Right renal pelvis (tissue), 4 donors: ENCODE measurements at regions not wholly inside any gene's neighbourhood (a gene's known extent, or its start where the extent isn't known, plus 50 kb on each side); places are given as distances from the start of the nearest gene placed in this dataset.
"Not testable (repeated sequence)": the region's sequence is repeated elsewhere in the genome, so short reads cannot be mapped to it uniquely, and the experiment has no call there.

Source experiments
- DNase-seq, 4 donors: peaks; one replicate each; pipeline ENCODE4 v3.0.0-alpha.2; 2013; ENCODE audit warnings: low read depth in 4 of 4, low spot score in 3 of 4, missing footprints in 1 of 4

GRCh38 chr6:169406804-169407203, 153.2 kb upstream of the THBS2 start:
- DNase-seq, result no peak

- no peak for DNase-seq
Observed at GRCh38 chr6:169406034-169406433, 152.4 kb upstream of the THBS2 start.

GRCh38 chr6:169404828-169405227, 151.2 kb upstream of the THBS2 start:
- DNase-seq, result no peak

GRCh38 chr6:169398342-169399105, 144.9 kb upstream of the THBS2 start:
- DNase-seq, result no peak

GRCh38 chr6:169397684-169398083, 144.0 kb upstream of the THBS2 start:
- DNase-seq, result no peak

GRCh38 chr6:169396554-169397163, 143.0 kb upstream of the THBS2 start:
- DNase-seq, result no peak

- not testable (repeated sequence) for DNase-seq
Observed at GRCh38 chr6:169396009-169396539, 142.4 kb upstream of the THBS2 start.

GRCh38 chr6:169395080-169395805, 141.6 kb upstream of the THBS2 start:
- DNase-seq, result no peak

- DNase-seq, result no peak
Observed at GRCh38 chr6:169393753-169394152, 140.1 kb upstream of the THBS2 start.

GRCh38 chr6:169391473-169392071, 137.9 kb upstream of the THBS2 start:
- no peak for DNase-seq

GRCh38 chr6:169388395-169389166, 134.9 kb upstream of the THBS2 start:
- no peak for DNase-seq

GRCh38 chr6:169387809-169388383, 134.2 kb upstream of the THBS2 start:
- DNase-seq, result no peak

GRCh38 chr6:169386411-169387057, 132.9 kb upstream of the THBS2 start:
- DNase-seq, result no peak

- DNase-seq, result no peak
Observed at GRCh38 chr6:169385237-169385880, 131.7 kb upstream of the THBS2 start.

GRCh38 chr6:169384291-169384690, 130.6 kb upstream of the THBS2 start:
- no peak for DNase-seq

- DNase-seq, result no peak
Observed at GRCh38 chr6:169383265-169383664, 129.6 kb upstream of the THBS2 start.

- DNase-seq, result no peak
Observed at GRCh38 chr6:169382735-169383134, 129.1 kb upstream of the THBS2 start.

- DNase-seq, result no peak
Observed at GRCh38 chr6:169381988-169382387, 128.3 kb upstream of the THBS2 start.

- no peak for DNase-seq
Observed at GRCh38 chr6:169380493-169380892, 126.8 kb upstream of the THBS2 start.
